Fibroblast of the aortic adventitia (primary cell): ENCODE measurements at regions not wholly inside any gene's neighbourhood (a gene's known extent, or its start where the extent isn't known, plus 50 kb on each side); places are given as distances from the start of the nearest gene placed in this dataset.

Source experiments
- DNase-seq: peaks from one replicate; pipeline ENCODE4 v3.0.0-alpha.2; 2010; ENCODE audit warnings: low read depth
- H3K4me3 ChIP-seq: 2 replicates; pipeline ENCODE4 v1.5.1; 2011; ENCODE audit warnings: low read depth, mild to moderate bottlenecking, control low read depth, low read length, moderate library complexity
- CTCF ChIP-seq: IDR thresholded peaks from 2 replicates; pipeline ENCODE4 v1.5.1; 2011; ENCODE audit warnings: mild to moderate bottlenecking, low read length, control low read depth, inconsistent platforms; ENCODE audit not compliant: insufficient read depth

- no peak for TF ChIP-seq CTCF
- DNase-seq, result no peak
- no peak overlapping the region for H3K4me3 ChIP-seq
Measured at GRCh38 chr3:8136553-8136952, 365.1 kb upstream of the LMCD1 start.

GRCh38 chr3:8143186-8143585 lies 358.4 kb upstream of the LMCD1 start:
- H3K4me3 ChIP-seq, result no peak overlapping the region
- TF ChIP-seq CTCF, result no peak
- DNase-seq, result peak; percentile 59

GRCh38 chr3:8145661-8146060 lies 356.0 kb upstream of the LMCD1 start:
- no peak overlapping the region for H3K4me3 ChIP-seq
- no peak for TF ChIP-seq CTCF
- DNase-seq, result no peak

- peak; percentile 68 for DNase-seq
- no peak for TF ChIP-seq CTCF
- no peak overlapping the region for H3K4me3 ChIP-seq
Measured at GRCh38 chr3:8147711-8148110, 353.9 kb upstream of the LMCD1 start.

GRCh38 chr3:8152821-8153418 lies 348.7 kb upstream of the LMCD1 start:
- no peak for DNase-seq
- no peak overlapping the region for H3K4me3 ChIP-seq
- no peak for TF ChIP-seq CTCF

- H3K4me3 ChIP-seq, result no peak overlapping the region
- no peak for DNase-seq
- no peak for TF ChIP-seq CTCF
Measured at GRCh38 chr3:8153800-8154199, 347.8 kb upstream of the LMCD1 start.

- TF ChIP-seq CTCF, result no peak
- DNase-seq, result no peak
Measured at GRCh38 chr3:8154617-8155016, 347.0 kb upstream of the LMCD1 start.

More at GRCh38 chr3:8154617-8155016, 347.0 kb upstream of the LMCD1 start:
- H3K4me3 ChIP-seq, result no peak overlapping the region
